ENCODE measurements at regions not wholly inside any gene's neighbourhood (a gene's known extent, or its start where the extent isn't known, plus 50 kb on each side); places are given as distances from the start of the nearest gene placed in this dataset.

DNA sequence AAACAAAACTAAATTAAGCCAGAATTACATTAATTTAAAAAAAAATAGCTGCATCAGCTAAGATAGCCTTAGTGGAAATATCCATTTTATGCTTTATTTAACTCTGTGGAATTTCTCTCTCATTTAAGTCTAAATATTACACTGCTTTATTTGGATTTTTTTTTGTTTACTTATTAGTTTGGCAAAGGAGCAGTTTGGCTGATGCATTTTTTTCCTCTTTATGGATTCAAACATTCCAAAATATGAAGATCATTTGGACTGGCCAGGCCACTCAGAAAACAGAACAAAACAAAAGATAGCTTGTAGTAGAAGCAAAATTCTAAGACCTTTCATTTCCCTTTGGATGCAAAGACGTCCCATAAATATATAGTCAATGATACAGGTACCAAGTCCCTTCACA lies 707.3 kb upstream of the UBE2E2 start:
- TF ChIP-seq GLIS3 (CRISPR knock-in tag; IDR thresholded peaks at IDR 0.05) (no peak), ZC3H10 (CRISPR knock-in tag; IDR thresholded peaks at IDR 0.05) (no peak), ESRRG (CRISPR knock-in tag; IDR thresholded peaks at IDR 0.05) (no peak), ISL1 (CRISPR knock-in tag; IDR thresholded peaks at IDR 0.05) (no peak), RARB (CRISPR knock-in tag; IDR thresholded peaks at IDR 0.05) (no peak), ZFP30 (CRISPR knock-in tag; IDR thresholded peaks at IDR 0.05) (no peak)
- TF ChIP-seq, protein P1, sequence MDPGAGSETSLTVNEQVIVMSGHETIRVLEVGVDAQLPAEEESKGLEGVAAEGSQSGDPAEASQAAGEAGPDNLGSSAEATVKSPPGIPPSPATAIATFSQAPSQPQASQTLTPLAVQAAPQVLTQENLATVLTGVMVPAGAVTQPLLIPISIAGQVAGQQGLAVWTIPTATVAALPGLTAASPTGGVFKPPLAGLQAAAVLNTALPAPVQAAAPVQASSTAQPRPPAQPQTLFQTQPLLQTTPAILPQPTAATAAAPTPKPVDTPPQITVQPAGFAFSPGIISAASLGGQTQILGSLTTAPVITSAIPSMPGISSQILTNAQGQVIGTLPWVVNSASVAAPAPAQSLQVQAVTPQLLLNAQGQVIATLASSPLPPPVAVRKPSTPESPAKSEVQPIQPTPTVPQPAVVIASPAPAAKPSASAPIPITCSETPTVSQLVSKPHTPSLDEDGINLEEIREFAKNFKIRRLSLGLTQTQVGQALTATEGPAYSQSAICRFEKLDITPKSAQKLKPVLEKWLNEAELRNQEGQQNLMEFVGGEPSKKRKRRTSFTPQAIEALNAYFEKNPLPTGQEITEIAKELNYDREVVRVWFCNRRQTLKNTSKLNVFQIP (CRISPR knock-in tag; IDR thresholded peaks at IDR 0.05; ENCODE audit: borderline replicate concordance, low read depth) = no peak
- TF ChIP-seq, protein P2, sequence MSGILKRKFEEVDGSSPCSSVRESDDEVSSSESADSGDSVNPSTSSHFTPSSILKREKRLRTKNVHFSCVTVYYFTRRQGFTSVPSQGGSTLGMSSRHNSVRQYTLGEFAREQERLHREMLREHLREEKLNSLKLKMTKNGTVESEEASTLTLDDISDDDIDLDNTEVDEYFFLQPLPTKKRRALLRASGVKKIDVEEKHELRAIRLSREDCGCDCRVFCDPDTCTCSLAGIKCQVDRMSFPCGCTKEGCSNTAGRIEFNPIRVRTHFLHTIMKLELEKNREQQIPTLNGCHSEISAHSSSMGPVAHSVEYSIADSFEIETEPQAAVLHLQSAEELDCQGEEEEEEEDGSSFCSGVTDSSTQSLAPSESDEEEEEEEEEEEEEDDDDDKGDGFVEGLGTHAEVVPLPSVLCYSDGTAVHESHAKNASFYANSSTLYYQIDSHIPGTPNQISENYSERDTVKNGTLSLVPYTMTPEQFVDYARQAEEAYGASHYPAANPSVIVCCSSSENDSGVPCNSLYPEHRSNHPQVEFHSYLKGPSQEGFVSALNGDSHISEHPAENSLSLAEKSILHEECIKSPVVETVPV (CRISPR knock-in tag; IDR thresholded peaks at IDR 0.05) = no peak
- TF ChIP-seq, protein P3, sequence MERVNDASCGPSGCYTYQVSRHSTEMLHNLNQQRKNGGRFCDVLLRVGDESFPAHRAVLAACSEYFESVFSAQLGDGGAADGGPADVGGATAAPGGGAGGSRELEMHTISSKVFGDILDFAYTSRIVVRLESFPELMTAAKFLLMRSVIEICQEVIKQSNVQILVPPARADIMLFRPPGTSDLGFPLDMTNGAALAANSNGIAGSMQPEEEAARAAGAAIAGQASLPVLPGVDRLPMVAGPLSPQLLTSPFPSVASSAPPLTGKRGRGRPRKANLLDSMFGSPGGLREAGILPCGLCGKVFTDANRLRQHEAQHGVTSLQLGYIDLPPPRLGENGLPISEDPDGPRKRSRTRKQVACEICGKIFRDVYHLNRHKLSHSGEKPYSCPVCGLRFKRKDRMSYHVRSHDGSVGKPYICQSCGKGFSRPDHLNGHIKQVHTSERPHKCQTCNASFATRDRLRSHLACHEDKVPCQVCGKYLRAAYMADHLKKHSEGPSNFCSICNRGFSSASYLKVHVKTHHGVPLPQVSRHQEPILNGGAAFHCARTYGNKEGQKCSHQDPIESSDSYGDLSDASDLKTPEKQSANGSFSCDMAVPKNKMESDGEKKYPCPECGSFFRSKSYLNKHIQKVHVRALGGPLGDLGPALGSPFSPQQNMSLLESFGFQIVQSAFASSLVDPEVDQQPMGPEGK (CRISPR knock-in tag; IDR thresholded peaks at IDR 0.05; ENCODE audit: borderline replicate concordance) = no peak
- TF ChIP-seq, protein P4, sequence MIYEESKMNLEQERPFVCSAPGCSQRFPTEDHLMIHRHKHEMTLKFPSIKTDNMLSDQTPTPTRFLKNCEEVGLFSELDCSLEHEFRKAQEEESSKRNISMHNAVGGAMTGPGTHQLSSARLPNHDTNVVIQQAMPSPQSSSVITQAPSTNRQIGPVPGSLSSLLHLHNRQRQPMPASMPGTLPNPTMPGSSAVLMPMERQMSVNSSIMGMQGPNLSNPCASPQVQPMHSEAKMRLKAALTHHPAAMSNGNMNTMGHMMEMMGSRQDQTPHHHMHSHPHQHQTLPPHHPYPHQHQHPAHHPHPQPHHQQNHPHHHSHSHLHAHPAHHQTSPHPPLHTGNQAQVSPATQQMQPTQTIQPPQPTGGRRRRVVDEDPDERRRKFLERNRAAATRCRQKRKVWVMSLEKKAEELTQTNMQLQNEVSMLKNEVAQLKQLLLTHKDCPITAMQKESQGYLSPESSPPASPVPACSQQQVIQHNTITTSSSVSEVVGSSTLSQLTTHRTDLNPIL (CRISPR knock-in tag; IDR thresholded peaks at IDR 0.05; ENCODE audit: low read depth) = no peak

Data from SK-N-SH treated with all-trans-retinoic acid at 6 μM for 48 hours (cell line).